Endothelial cell (in vitro differentiated cells): ENCODE measurements at regions not wholly inside any gene's neighbourhood (a gene's known extent, or its start where the extent isn't known, plus 50 kb on each side); places are given as distances from the start of the nearest gene placed in this dataset.

ENCODE experiments used
- DNase-seq: peaks from one replicate; pipeline ENCODE4 v3.0.0; 2021; ENCODE audit warnings: low spot score
- H3K27ac Mint-ChIP-seq: one replicate; pipeline ENCODE4 v1.8.0; 2021; ENCODE audit warnings: mixed read lengths, inconsistent platforms; ENCODE audit not compliant: unreplicated experiment
- H3K27me3 Mint-ChIP-seq: one replicate; pipeline ENCODE4 v1.8.0; 2021; ENCODE audit warnings: mild to moderate bottlenecking, moderate library complexity, mixed read lengths, inconsistent platforms; ENCODE audit not compliant: unreplicated experiment
- H3K36me3 Mint-ChIP-seq: one replicate; pipeline ENCODE4 v1.8.0; 2021; ENCODE audit warnings: mild to moderate bottlenecking, low read depth, mixed read lengths, inconsistent platforms; ENCODE audit not compliant: unreplicated experiment
- H3K4me1 Mint-ChIP-seq: one replicate; pipeline ENCODE4 v1.8.0; 2021; ENCODE audit warnings: mild to moderate bottlenecking, mixed read lengths, inconsistent platforms; ENCODE audit not compliant: unreplicated experiment
- H3K4me3 Mint-ChIP-seq: one replicate; pipeline ENCODE4 v1.8.0; 2021; ENCODE audit warnings: mild to moderate bottlenecking, mixed read lengths, inconsistent platforms; ENCODE audit not compliant: unreplicated experiment
- H3K9me3 Mint-ChIP-seq: one replicate; pipeline ENCODE4 v1.8.0; 2021; ENCODE audit warnings: mixed read lengths, inconsistent platforms; ENCODE audit not compliant: unreplicated experiment
- TF ChIP-seq, protein P1 (sequence below): fragments of 200-600 bp; sonication (generic); IDR thresholded peaks from one replicate; pipeline ENCODE4 v1.5.0; 2021; ENCODE audit warnings: antibody characterized with exemption; ENCODE audit not compliant: unreplicated experiment

DNA sequence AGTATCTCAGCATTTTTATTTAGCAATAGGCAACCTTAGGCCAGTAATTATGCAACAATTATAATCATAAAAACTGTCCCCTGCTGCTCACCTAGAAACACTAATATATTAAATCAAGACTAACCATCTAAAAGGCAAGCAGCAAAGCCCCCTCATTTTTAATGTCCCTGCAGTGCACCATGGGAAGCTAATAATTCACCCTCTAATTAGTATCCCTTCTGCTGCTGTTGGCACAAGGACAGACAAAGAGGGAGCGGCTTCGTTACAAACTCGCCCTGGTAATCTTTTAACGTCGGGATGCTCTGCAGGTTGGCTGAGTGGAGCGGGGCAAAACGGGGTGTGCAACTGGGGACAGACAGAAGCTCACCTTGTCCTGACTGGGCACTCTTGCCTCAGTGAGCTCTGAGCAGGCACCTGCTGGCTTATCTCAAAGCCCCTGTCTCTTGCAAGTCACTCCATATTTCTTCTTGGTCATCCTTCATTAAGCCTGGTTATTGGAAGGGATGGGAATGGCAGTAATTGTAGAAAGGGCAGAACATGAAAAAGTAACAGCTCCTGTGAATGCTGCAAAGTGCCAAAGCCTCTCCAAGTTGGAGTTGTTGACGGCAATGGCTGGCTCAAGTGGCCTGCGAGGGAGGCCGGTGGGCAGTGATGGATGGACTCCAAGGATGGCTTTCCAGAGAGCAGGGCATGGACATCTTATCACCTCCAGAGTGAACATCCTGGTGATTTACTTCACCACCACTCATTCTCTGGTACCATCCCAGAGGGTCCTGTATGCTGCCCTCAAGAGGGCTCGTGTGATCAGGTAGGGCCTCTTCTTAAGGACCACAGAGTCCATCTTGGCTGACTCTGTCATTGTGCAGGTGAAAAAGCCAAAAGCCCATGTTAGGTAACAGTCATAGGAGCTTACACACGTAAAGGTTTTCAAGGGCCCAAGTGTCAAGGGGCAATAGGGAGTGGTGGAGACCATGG is 219.6 kb upstream of the N4BP1 start:
- no peak overlapping the region for H3K27ac Mint-ChIP-seq
- TF ChIP-seq, protein P1, sequence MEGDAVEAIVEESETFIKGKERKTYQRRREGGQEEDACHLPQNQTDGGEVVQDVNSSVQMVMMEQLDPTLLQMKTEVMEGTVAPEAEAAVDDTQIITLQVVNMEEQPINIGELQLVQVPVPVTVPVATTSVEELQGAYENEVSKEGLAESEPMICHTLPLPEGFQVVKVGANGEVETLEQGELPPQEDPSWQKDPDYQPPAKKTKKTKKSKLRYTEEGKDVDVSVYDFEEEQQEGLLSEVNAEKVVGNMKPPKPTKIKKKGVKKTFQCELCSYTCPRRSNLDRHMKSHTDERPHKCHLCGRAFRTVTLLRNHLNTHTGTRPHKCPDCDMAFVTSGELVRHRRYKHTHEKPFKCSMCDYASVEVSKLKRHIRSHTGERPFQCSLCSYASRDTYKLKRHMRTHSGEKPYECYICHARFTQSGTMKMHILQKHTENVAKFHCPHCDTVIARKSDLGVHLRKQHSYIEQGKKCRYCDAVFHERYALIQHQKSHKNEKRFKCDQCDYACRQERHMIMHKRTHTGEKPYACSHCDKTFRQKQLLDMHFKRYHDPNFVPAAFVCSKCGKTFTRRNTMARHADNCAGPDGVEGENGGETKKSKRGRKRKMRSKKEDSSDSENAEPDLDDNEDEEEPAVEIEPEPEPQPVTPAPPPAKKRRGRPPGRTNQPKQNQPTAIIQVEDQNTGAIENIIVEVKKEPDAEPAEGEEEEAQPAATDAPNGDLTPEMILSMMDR: no peak
- no peaks in the 10 kb centered on the region for H3K36me3 Mint-ChIP-seq
- H3K9me3 Mint-ChIP-seq: no peaks in the 10 kb centered on the region
- H3K27me3 Mint-ChIP-seq: no peaks in the 10 kb centered on the region
- no peak for DNase-seq
- no peak overlapping the region for H3K4me3 Mint-ChIP-seq
- peaks cover 2% of the 10 kb centered on the region for H3K4me1 Mint-ChIP-seq

DNA sequence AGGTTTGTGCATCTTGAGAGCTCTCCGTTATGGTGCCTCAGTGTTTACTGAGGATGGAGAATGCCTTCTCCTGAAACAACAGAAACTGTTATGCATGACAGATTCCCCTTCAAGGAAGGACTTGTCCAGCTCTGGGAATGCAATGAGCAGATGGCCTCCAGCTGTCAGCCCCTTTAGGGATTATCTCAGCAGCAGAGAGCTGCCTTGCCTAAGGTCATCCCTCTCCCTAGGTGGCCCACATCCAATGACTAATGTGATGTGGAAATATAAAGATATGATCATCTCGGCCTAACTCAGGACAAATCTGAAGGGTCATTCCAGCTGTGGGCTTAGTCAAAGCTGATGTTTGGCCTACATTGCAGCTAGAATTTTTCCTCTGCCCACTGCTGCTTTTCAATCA is 214.3 kb upstream of the N4BP1 start:
- H3K27ac Mint-ChIP-seq: no peak overlapping the region
- TF ChIP-seq, protein P1: no peak
- DNase-seq: no peak
- no peaks in the 10 kb centered on the region for H3K4me1 Mint-ChIP-seq
- no peaks in the 10 kb centered on the region for H3K9me3 Mint-ChIP-seq
- no peak overlapping the region for H3K4me3 Mint-ChIP-seq
- H3K36me3 Mint-ChIP-seq: no peaks in the 10 kb centered on the region
- H3K27me3 Mint-ChIP-seq: no peaks in the 10 kb centered on the region

- H3K27me3 Mint-ChIP-seq: no peaks in the 10 kb centered on the region
- H3K36me3 Mint-ChIP-seq: no peaks in the 10 kb centered on the region
- no peak overlapping the region for H3K4me3 Mint-ChIP-seq
- H3K9me3 Mint-ChIP-seq: no peaks in the 10 kb centered on the region
- no peaks in the 10 kb centered on the region for H3K4me1 Mint-ChIP-seq
- no peak for DNase-seq
- TF ChIP-seq, protein P1: no peak
- H3K27ac Mint-ChIP-seq: no peak overlapping the region
Measured at GRCh38 chr16:48822431-48822830, 212.5 kb upstream of the N4BP1 start.

- no peak overlapping the region for H3K4me3 Mint-ChIP-seq
- TF ChIP-seq, protein P1: no peak
- H3K36me3 Mint-ChIP-seq: no peaks in the 10 kb centered on the region
- peaks cover 1% of the 10 kb centered on the region for H3K27me3 Mint-ChIP-seq
- H3K4me1 Mint-ChIP-seq: no peaks in the 10 kb centered on the region
- no peak overlapping the region for H3K27ac Mint-ChIP-seq
- DNase-seq: no peak
- H3K9me3 Mint-ChIP-seq: no peaks in the 10 kb centered on the region
Measured at GRCh38 chr16:48820379-48820778, 210.4 kb upstream of the N4BP1 start.

- Mint-ChIP-seq H3K4me3 (no peak overlapping the region), H3K27ac (no peak overlapping the region), H3K27me3 (peaks cover 1% of the 10 kb centered on the region), H3K4me1 (no peaks in the 10 kb centered on the region), H3K36me3 (no peaks in the 10 kb centered on the region), H3K9me3 (no peaks in the 10 kb centered on the region)
- DNase-seq: no peak
- TF ChIP-seq, protein P1: no peak
Measured at GRCh38 chr16:48818257-48818656, 208.3 kb upstream of the N4BP1 start.
